NCI-H1048 (cell line): ENCODE measurements at regions not wholly inside any gene's neighbourhood (a gene's known extent, or its start where the extent isn't known, plus 50 kb on each side); places are given as distances from the start of the nearest gene placed in this dataset.
"Not testable (repeated sequence)": the region's sequence is repeated elsewhere in the genome, so short reads cannot be mapped to it uniquely, and the experiment has no call there.

Source experiments
- DNase-seq: peaks from one replicate; lab custom pipeline; 2025; lab: John Stamatoyannopoulos, UW

GRCh38 chr7:131935180-131935579 is 378.8 kb upstream of the PODXL start:
- DNase-seq, result no peak

- no peak for DNase-seq
These were observed 378.0 kb upstream of the PODXL start for GRCh38 chr7:131934452-131934851.

DNA sequence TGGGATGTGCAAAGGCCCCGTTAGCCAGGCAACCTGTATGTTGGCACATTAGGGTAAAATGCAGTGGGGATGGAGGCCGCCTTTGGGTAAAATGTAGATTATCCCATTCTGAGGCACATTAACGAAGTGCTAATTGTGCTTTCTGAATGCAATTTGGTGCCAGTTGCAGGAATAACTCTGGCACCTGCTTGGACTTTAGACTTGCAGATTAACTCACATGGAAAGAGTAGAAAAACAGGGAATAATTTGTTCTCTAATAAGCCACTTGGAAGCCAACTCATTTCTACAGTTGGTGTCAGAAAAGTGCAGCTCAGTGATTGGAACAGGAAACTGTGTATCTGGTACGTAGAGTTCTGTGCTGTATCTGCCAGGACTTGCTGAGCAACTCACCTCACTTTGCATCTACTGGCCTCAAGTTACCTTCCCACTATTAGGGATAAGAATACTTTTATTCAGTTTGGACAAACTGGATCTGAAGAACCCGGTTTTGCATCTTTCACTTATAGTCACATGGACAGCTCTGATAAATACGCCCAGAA is 377.4 kb upstream of the PODXL start:
- peak; percentile 69 for DNase-seq

DNA sequence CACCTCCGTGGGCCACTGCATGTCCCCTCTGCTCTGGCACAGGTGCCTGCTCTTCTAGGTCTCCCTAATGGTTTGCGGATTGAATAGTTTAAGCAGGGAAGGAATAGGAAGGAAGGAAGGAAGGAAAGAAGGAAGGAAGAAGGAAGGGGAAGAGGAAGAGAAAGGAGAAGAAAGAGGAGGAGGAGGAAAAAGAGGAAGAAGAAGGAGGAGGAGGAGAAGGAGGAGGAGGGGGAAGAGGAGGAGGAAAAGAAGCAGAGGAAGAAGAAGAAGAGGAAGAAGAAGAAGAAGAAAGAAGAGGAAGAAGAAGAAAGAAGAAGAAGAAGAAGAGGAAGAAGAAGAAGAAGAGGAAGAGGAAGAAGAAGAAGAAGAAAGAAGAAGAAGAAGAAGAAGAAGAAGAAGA is 376.8 kb upstream of the PODXL start:
- DNase-seq, result not testable (repeated sequence)

GRCh38 chr7:131932271-131932670 is 375.8 kb upstream of the PODXL start:
- DNase-seq, result no peak

GRCh38 chr7:131931370-131931769 is 374.9 kb upstream of the PODXL start:
- no peak for DNase-seq

DNA sequence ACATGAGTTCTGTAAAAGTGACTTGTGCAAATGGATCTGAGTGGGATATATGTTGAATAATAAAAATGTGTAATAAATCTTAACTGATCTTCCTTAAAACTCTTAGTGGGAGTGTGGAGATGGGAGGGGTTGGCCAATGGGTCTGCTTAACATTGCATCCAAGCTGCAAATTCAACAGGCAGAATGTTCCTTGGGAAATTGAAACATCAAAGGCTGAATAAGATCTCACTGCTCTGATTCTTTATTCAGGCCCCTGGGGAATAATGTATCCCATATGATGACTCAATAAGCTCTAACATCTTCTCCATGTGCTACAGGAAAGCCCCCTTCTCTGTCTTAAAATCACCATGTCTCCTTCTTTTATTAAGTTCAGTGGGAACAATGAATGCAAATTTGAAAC is 373.2 kb upstream of the PODXL start:
- DNase-seq, result no peak

- DNase-seq, result no peak
These were observed 371.5 kb upstream of the PODXL start for GRCh38 chr7:131927770-131928423.

GRCh38 chr7:131925636-131926035 is 369.2 kb upstream of the PODXL start:
- DNase-seq, result no peak

DNA sequence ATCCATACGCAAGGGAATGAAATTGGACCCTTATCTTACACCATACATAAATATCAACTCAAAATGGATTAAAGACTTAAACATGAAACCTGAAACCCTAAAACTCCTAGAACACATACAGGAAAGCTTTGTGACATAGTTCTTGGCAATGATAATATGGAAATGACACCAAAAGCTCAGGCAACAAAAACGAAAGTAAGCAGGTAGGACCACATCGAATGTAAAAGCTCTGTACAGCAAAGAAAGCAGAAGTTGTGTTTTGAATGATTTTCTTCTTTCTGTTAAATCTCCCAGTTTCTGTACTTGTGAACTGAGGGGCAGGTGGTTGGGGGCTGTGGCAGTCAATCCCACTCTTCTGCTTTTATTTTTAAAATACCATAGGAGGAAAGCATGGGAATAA is 368.4 kb upstream of the PODXL start:
- DNase-seq, result peak; percentile 1

- not testable (repeated sequence) for DNase-seq
These were observed 366.5 kb upstream of the PODXL start for GRCh38 chr7:131922948-131923347.

GRCh38 chr7:131921016-131921415 is 364.6 kb upstream of the PODXL start:
- no peak for DNase-seq

DNA sequence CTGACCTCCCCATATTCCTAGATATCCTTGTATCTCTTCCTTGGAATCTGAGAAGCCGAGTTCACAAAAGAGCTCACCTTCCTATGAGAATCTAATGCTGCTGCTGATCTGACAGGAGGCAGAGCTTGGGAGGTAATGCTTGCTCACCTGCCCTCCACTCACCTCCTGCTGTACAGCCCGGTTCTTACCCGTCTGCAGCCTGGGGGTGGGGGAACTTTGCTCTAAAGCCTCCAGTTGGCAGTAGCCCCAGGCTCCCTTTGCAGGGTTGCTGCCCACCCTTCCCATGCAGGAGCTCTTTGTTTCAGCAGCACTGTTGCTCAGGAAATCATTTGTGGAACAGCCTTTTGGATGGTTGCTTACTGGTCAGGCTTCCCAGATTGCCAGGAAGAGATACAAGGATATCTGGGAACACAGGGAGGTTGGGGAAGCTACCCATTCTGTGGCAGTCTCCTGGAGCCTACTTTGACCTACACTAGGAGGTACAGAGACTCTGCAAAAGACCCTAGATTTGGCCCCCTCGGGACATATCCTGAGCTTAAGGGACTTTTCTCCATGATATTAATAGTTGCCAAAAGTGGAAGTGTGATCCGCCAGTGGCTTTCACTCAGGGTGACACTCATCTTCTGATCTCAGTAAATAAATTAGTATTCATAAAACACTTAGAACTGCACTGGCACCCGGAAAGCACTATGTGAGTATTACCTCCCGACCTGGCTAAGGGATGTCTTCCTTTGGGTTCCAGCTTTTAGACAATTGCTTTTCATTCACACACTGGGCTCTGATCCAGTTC is 363.7 kb upstream of the PODXL start:
- DNase-seq, result no peak

DNA sequence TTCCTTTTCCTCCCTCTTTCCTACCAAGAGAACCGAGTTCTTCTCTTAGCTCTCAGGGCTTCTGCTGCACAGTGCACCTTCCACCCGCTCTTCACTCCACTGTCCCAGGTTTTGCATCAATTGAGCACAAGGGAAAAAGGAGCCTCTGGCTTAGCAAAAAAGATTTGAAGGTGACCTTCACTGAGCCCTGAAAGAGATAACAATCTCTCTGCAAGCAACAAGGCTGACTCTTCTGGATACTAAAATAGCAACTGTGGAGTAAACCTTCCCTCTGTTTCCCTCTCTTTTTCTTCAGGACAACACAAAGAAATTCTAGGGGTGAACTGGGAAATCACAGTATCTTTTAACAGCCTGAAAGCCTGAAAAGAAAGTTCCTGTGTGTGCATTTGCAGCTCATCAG is 354.7 kb upstream of the PODXL start:
- DNase-seq, result no peak

GRCh38 chr7:131909151-131909768 is 352.8 kb upstream of the PODXL start:
- no peak for DNase-seq

- DNase-seq, result no peak
These were observed 352.3 kb upstream of the PODXL start for GRCh38 chr7:131908714-131909113.

- DNase-seq, result no peak
These were observed 349.1 kb upstream of the PODXL start for GRCh38 chr7:131905471-131905973.

- no peak for DNase-seq
These were observed 348.4 kb upstream of the PODXL start for GRCh38 chr7:131904760-131905327.

DNA sequence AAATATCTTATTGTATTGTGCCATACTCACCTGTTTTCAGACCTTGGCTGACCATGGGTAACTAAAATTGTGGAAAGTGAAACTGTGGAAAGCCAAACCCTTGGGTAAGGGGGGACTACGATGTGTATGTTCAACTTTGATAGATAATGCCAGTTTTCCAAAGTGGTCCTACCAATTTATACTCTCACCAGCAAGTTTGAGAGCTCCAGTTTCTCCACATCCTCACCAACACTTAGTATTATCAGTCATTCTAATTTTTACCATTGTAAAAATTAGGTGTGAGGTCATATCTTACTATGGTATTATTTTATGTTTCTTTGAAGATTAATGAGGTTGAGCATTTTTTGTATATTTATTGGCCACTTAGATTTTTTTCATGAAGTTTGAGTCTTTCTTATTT is 346.9 kb upstream of the PODXL start:
- no peak for DNase-seq

GRCh38 chr7:131900785-131901287 is 344.4 kb upstream of the PODXL start:
- DNase-seq, result no peak

- DNase-seq, result no peak
These were observed 343.0 kb upstream of the PODXL start for GRCh38 chr7:131899271-131900030.
